ENCODE measurements at regions not wholly inside any gene's neighbourhood (a gene's known extent, or its start where the extent isn't known, plus 50 kb on each side); places are given as distances from the start of the nearest gene placed in this dataset.

DNA sequence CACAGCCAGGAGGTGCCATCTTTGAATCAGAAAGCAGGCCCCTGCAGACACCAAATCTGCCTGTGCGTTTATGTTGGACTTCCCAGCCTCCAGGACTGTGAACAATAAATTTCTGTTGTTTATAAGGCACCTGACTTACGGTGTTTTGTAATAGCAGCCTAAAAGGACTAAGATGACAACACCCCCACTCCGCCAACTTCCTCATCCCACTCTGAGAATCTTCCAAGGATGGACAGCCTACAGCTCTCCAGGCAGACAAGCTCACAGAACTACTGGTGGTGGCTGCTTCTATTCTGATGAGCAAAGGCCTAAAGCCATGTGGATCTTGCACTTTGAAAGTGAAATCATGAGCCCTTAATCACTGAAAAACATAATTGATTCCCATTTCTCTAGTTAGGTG is 449.2 kb downstream of the TSHZ3 start:
- TF ChIP-seq POLR2AphosphoS5 (IDR thresholded peaks at IDR 0.05; ENCODE audit: low read depth) = no peak
- no peak for TF ChIP-seq EZH2 (IDR thresholded peaks at IDR 0.05; ENCODE audit: low read depth, unreplicated experiment)
- TF ChIP-seq EZH2phosphoT487 (IDR thresholded peaks at IDR 0.05; ENCODE audit: unreplicated experiment) = no peak
- TF ChIP-seq CTCF (conservative IDR thresholded peaks at IDR 0.05; ENCODE audit: low read depth in 2 of 2) = no peak
- TF ChIP-seq CREB1 (CRISPR knock-in tag; IDR thresholded peaks at IDR 0.05; ENCODE audit: low read depth) = no peak
- TF ChIP-seq, protein P1, sequence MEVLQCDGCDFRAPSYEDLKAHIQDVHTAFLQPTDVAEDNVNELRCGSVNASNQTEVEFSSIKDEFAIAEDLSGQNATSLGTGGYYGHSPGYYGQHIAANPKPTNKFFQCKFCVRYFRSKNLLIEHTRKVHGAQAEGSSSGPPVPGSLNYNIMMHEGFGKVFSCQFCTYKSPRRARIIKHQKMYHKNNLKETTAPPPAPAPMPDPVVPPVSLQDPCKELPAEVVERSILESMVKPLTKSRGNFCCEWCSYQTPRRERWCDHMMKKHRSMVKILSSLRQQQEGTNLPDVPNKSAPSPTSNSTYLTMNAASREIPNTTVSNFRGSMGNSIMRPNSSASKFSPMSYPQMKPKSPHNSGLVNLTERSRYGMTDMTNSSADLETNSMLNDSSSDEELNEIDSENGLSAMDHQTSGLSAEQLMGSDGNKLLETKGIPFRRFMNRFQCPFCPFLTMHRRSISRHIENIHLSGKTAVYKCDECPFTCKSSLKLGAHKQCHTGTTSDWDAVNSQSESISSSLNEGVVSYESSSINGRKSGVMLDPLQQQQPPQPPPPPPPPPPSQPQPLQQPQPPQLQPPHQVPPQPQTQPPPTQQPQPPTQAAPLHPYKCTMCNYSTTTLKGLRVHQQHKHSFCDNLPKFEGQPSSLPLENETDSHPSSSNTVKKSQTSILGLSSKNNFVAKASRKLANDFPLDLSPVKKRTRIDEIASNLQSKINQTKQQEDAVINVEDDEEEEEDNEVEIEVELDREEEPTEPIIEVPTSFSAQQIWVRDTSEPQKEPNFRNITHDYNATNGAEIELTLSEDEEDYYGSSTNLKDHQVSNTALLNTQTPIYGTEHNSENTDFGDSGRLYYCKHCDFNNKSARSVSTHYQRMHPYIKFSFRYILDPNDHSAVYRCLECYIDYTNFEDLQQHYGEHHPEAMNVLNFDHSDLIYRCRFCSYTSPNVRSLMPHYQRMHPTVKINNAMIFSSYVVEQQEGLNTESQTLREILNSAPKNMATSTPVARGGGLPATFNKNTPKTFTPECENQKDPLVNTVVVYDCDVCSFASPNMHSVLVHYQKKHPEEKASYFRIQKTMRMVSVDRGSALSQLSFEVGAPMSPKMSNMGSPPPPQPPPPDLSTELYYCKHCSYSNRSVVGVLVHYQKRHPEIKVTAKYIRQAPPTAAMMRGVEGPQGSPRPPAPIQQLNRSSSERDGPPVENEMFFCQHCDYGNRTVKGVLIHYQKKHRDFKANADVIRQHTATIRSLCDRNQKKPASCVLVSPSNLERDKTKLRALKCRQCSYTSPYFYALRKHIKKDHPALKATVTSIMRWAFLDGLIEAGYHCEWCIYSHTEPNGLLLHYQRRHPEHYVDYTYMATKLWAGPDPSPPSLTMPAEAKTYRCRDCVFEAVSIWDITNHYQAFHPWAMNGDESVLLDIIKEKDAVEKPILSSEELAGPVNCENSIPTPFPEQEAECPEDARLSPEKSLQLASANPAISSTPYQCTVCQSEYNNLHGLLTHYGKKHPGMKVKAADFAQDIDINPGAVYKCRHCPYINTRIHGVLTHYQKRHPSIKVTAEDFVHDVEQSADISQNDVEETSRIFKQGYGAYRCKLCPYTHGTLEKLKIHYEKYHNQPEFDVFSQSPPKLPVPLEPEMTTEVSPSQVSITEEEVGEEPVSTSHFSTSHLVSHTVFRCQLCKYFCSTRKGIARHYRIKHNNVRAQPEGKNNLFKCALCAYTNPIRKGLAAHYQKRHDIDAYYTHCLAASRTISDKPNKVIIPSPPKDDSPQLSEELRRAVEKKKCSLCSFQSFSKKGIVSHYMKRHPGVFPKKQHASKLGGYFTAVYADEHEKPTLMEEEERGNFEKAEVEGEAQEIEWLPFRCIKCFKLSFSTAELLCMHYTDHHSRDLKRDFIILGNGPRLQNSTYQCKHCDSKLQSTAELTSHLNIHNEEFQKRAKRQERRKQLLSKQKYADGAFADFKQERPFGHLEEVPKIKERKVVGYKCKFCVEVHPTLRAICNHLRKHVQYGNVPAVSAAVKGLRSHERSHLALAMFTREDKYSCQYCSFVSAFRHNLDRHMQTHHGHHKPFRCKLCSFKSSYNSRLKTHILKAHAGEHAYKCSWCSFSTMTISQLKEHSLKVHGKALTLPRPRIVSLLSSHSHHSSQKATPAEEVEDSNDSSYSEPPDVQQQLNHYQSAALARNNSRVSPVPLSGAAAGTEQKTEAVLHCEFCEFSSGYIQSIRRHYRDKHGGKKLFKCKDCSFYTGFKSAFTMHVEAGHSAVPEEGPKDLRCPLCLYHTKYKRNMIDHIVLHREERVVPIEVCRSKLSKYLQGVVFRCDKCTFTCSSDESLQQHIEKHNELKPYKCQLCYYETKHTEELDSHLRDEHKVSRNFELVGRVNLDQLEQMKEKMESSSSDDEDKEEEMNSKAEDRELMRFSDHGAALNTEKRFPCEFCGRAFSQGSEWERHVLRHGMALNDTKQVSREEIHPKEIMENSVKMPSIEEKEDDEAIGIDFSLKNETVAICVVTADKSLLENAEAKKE (CRISPR knock-in tag; IDR thresholded peaks at IDR 0.05) = no peak
- no peak for TF ChIP-seq REST (IDR thresholded peaks at IDR 0.05; ENCODE audit: unreplicated experiment)
- no peak for TF ChIP-seq ETS1 (IDR thresholded peaks at IDR 0.05)
